H1 (cell line): ENCODE measurements at regions not wholly inside any gene's neighbourhood (a gene's known extent, or its start where the extent isn't known, plus 50 kb on each side); places are given as distances from the start of the nearest gene placed in this dataset.

Experiments
- JUND ChIP-seq: IDR thresholded peaks from 2 replicates; pipeline ENCODE4 v1.6.1; 2011; ENCODE audit warnings: mild to moderate bottlenecking, improper control_type of control experiment, low read length
- TF ChIP-seq, protein P1 (sequence below), 3 experiments: IDR thresholded peaks; 1 replicate in 2 of 3; 2 replicates in 1 of 3; pipeline versions ENCODE4 v1.5.1 to v1.6.1; 2011; ENCODE audit warnings: low read length in 3 of 3, mild to moderate bottlenecking in 3 of 3, inconsistent platforms in 2 of 3, low read depth in 1 of 3, moderate library complexity in 1 of 3; ENCODE audit not compliant: insufficient read depth in 1 of 3; ENCODE audit errors: control extremely low read depth in 1 of 3

DNA sequence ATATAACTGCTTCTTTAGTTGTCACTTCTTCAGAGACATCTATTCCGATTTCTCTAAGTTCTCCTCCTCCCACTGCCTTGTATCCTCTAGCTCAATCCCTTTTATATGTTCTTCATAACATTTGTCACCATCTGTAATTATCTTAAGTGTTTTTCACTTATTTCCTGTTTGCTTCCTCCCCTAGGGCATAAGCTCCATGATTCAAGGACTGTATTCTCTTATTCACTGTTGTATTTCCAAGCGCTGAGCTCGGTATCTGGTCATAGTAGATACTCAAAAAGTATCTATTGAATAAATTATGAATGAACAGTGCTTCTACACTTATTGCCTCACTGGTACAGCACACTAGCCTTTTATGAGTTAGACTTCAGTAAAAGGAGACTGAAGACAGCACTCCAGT lies 109.0 kb upstream of the TMPO start (continued):
- TF ChIP-seq, protein P1, sequence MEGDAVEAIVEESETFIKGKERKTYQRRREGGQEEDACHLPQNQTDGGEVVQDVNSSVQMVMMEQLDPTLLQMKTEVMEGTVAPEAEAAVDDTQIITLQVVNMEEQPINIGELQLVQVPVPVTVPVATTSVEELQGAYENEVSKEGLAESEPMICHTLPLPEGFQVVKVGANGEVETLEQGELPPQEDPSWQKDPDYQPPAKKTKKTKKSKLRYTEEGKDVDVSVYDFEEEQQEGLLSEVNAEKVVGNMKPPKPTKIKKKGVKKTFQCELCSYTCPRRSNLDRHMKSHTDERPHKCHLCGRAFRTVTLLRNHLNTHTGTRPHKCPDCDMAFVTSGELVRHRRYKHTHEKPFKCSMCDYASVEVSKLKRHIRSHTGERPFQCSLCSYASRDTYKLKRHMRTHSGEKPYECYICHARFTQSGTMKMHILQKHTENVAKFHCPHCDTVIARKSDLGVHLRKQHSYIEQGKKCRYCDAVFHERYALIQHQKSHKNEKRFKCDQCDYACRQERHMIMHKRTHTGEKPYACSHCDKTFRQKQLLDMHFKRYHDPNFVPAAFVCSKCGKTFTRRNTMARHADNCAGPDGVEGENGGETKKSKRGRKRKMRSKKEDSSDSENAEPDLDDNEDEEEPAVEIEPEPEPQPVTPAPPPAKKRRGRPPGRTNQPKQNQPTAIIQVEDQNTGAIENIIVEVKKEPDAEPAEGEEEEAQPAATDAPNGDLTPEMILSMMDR (IDR thresholded peaks at IDR 0.05; ENCODE audit: control extremely low read depth in 1 of 3, insufficient read depth in 1 of 3, low read depth in 1 of 3, low read length in 3 of 3), result no peak
- no peak for TF ChIP-seq JUND
